ENCODE measurements at regions not wholly inside any gene's neighbourhood (a gene's known extent, or its start where the extent isn't known, plus 50 kb on each side); places are given as distances from the start of the nearest gene placed in this dataset.

GRCh38 chr6:44642870-44643522 lies 255.5 kb downstream of the CDC5L start:
- DNase-seq: no peak

DNA sequence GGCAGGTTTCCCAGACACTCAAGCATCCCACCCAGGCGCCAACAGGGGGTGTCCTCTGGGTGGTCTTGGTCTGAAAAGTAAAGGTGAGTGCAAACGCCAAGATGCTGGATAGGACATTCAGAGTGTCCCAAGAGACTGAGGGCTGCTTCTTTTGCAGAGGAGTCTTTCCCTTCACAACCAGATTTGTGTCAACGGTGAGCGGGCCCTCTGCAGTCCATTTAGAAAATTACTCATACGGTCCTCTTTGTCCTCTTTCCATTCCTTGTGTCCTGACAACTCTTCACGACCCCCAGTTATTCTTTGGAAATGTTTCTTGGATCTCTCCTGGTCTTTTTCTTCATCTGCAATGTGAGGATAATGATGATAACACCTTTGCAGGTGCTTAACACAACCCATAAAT lies 257.8 kb downstream of the CDC5L start:
- DNase-seq: no peak

DNA sequence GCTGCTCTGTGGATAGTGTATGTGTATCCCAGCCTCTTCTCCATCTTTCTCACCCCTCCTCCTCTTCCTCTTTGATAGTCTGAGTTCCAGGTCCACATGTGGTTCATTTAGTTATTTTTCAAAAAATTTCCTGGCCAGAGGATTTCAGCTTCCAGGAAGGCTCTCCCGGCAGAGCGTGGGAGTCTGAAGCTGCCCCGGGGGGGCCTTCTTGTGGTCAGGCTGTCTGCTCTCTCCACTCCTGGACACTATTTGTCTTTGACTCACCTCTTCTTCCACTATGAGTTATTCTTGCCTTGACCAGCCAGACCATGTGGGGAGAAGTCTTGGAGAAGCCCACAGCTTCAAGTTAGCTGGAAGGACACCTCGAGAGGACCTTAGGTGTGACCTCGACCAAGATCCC lies 258.8 kb downstream of the CDC5L start:
- no peak for DNase-seq

DNA sequence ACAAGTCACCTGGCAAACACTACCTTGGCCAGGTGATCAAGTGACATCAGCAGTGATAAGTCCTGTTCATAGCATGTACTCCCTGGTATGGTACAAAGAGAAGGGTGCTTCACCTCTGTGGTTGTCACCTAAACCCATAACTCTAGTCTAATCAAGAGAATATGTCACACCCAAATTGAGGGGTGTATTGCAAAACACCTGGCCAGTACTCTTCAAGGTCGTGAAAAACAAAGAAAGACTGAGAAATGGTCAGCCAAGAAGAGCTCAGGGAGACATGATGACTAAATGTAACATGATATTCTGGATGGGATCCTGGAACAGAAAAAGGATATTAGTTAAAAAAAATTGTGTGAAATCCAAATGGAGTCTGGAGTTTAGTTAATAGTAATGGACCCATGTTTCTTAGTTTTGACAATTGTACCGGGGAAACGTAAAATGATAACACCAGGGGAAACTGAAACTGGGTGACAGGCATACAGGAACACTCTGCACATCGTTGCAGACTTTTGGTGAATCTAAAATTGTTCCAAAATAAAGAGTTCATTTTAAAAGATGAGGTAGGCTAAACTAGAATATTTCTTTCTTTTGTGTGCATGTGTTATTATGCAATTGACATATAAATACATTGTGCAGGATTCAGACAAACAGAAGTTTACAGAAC lies 262.0 kb downstream of the CDC5L start:
- no peak for DNase-seq

- no peak for DNase-seq
Measured at GRCh38 chr6:44650495-44650894, 263.0 kb downstream of the CDC5L start.

- DNase-seq: no peak
Measured at GRCh38 chr6:44650947-44651346, 263.4 kb downstream of the CDC5L start.

GRCh38 chr6:44651604-44652003 lies 264.1 kb downstream of the CDC5L start:
- DNase-seq: no peak

DNA sequence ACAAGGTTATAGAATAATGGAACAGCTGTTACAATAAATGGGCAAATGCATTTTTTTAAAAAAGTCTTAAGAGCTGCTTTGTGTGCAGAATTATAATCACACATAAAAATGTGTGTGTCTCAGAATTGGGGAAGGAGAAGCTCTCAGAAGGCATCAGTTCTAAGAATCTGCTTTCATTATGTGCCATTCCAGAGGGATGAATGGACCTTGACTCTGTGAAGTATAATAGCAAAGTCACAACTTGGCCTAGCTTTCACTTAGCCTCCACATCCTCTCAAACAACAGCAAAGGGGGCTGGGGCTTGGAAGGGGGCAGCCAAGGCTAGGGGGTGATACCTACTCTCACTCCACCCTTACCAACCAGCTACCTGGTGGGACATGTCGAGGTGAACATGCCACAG lies 265.0 kb downstream of the CDC5L start:
- DNase-seq: no peak

DNA sequence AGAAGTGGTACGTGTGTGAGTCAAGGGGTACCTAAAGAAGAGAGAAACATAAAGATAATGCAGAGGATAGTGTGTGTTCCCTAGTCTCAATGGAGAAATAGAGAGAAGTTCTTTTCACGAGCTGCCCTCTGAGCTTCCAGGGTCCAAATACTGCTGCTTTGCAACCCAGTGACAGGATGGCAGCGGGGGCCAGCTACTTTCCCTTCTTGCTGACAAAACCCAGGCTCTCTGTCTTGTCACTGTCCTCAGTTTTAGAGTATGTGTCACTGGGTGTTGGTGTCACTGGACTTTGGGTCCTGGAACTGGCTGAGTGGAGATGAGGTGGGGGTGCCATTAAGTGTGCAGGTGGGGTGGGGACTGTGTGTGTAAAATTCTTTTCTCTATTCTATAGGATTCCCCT lies 265.6 kb downstream of the CDC5L start:
- no peak for DNase-seq

- no peak for DNase-seq
Measured at GRCh38 chr6:44653761-44654218, 266.3 kb downstream of the CDC5L start.

- DNase-seq: peak; percentile 71
Measured at GRCh38 chr6:44655412-44656342, 268.2 kb downstream of the CDC5L start.

DNA sequence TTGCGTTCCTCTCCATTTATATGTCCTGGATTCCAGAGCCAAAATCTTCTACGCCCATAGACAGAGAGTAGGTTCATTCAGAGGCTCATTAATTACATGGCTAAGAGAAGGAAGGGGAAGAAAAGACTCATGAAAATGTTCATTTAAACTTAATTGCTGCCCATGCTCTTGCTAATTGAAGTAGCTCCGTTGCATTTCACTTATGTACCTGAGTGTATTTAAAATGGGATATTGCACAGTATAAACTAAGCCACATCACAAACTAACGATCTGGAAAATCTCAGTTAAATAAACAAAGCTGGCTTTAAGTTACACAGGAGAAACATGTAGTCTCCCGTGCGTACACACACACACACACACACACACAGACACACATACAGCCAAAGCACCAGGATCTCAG lies 269.2 kb downstream of the CDC5L start:
- DNase-seq: no peak

GRCh38 chr6:44657206-44657819 lies 269.8 kb downstream of the CDC5L start:
- DNase-seq: no peak

- no peak for DNase-seq
Measured at GRCh38 chr6:44658571-44658970, 271.1 kb downstream of the CDC5L start.

DNA sequence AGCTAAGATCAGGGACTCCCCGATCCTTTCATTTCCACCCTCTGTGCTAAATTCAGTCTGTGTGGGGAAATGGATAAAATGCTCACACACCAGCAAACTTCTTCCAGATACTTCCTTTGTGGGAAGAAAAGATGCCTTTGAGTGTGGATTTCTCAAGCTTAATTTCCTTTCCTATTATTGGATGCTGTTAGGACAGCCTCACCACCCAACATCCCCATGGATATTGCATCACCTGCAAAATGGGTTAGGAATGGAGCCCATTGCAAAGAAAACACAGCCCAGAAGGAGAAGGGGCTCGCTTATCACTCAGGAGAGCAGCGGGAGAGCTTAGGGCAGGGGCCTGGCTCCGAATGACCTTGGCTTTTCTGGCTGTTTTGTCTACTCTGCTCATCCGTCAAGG lies 272.2 kb downstream of the CDC5L start:
- DNase-seq: no peak

GRCh38 chr6:44660561-44661220 lies 273.2 kb downstream of the CDC5L start:
- DNase-seq: no peak

GRCh38 chr6:44661221-44662008 lies 273.9 kb downstream of the CDC5L start:
- no peak for DNase-seq

DNA sequence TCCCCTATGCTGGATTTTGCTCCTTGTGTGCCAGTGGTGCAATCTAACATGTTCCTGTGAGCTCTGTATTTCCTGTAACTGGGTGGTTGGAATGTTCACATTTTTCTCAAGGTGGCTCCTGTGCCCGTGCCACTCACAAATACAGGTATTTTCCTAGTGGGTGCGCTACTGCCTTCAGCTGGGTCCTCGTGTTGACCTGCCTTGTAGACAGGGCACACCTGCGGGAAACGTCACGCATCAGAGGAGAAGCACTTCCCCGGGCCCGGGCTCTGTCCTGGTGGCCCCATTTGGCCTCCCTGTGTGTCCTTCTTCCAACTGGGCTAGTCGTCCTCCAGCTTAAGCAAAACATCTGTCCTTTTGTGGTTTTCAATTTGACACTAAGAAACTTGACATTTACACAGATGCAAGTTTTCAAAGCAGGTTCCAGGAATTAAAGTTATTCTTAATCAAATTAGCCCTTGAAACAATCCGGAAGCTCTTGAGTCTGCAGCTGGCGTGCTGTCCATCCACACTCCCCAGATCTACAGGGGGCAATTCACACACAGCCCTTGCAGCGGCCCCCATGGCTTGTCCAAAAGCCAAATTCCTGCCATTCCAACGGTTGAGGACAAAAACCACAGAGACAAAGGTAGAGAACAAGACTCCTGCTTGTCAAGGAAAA lies 275.1 kb downstream of the CDC5L start:
- DNase-seq: no peak

GRCh38 chr6:44663860-44664634 lies 276.5 kb downstream of the CDC5L start:
- no peak for DNase-seq

GRCh38 chr6:44664716-44665115 lies 277.2 kb downstream of the CDC5L start:
- DNase-seq: no peak
